ENCODE measurements at regions not wholly inside any gene's neighbourhood (a gene's known extent, or its start where the extent isn't known, plus 50 kb on each side); places are given as distances from the start of the nearest gene placed in this dataset.

- Histone ChIP-seq H3K9me3 (no peaks in the 10 kb centered on the region), H3K4me3 (no peak overlapping the region), H3K27me3 (no peaks in the 10 kb centered on the region), H3K36me3 (no peaks in the 10 kb centered on the region), H3K27ac (no peak overlapping the region), H3K4me1 (no peaks in the 10 kb centered on the region)
- DNase-seq (ENCODE audit: low spot score in 2 of 2), result no peak
- TF ChIP-seq, protein P1, sequence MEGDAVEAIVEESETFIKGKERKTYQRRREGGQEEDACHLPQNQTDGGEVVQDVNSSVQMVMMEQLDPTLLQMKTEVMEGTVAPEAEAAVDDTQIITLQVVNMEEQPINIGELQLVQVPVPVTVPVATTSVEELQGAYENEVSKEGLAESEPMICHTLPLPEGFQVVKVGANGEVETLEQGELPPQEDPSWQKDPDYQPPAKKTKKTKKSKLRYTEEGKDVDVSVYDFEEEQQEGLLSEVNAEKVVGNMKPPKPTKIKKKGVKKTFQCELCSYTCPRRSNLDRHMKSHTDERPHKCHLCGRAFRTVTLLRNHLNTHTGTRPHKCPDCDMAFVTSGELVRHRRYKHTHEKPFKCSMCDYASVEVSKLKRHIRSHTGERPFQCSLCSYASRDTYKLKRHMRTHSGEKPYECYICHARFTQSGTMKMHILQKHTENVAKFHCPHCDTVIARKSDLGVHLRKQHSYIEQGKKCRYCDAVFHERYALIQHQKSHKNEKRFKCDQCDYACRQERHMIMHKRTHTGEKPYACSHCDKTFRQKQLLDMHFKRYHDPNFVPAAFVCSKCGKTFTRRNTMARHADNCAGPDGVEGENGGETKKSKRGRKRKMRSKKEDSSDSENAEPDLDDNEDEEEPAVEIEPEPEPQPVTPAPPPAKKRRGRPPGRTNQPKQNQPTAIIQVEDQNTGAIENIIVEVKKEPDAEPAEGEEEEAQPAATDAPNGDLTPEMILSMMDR (IDR thresholded peaks at IDR 0.05), result no peak
- no peak for TF ChIP-seq POLR2A (IDR thresholded peaks at IDR 0.05)
- TF ChIP-seq POLR2AphosphoS5 (IDR thresholded peaks at IDR 0.05), result no peak
- intact Hi-C loops (cut with DNase I; ENCODE audit: low total_unique reads), result no loop called here
Observed at GRCh38 chr6:93124006-93124632, 295.2 kb downstream of the EPHA7 start.

DNA sequence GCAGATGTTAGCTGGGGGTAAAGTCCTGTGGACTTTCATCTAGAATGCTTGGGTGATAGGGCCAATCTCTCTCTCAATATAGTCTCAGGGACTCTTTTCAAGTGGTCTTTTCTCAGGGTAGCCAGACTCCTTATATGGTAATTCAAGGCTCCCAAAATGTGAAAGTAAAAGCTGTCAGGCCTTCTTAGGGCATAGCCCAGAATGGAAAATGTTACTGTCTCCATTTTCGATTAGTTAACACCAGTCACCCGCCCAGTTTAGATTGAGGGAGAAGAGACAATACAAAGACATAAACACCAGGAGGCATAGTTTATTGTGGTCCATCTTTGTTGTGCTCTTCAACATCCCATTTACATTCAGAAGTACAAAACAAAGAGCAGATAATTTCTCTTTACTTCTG, 295.8 kb downstream of the EPHA7 start:
- no peaks in the 10 kb centered on the region for H3K4me1 ChIP-seq
- intact Hi-C loops (cut with DNase I; ENCODE audit: low total_unique reads), result no loop called here
- no peak overlapping the region for H3K27ac ChIP-seq
- no peaks in the 10 kb centered on the region for H3K36me3 ChIP-seq
- no peaks in the 10 kb centered on the region for H3K27me3 ChIP-seq
- DNase-seq (ENCODE audit: low spot score in 2 of 2), result no peak
- TF ChIP-seq POLR2AphosphoS5 (IDR thresholded peaks at IDR 0.05) (no peak), POLR2A (IDR thresholded peaks at IDR 0.05) (no peak)
- TF ChIP-seq, protein P1 (IDR thresholded peaks at IDR 0.05), result no peak
- H3K9me3 ChIP-seq, result no peaks in the 10 kb centered on the region
- no peak overlapping the region for H3K4me3 ChIP-seq

DNA sequence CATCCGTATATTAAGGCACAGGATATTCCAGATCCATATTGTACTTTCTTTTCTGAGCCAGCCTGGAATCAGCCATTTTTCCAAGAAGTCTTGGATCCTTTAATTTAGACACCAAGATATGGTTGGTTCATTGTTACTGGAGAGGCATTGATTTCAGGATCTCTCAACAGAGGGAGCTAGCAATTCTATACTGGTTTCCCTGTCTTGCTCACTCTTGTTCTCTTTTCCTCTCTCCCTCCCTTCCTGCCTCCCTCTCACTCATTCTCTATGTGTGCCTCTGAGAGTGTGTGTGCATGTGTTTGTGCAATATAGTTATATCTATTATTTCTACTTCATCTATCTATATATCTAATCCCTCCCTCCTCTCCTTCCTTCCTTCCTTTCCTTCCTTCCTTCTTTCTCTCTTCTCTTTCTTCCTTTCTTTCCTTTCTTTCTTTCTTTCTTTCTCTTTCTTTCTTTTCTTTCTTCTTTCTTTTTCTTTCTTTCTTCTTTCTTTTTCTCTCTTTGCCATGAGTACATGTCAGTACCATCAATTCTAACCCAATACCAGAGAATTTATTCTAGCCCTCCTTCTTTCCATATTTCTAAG, 299.1 kb downstream of the EPHA7 start:
- no peak overlapping the region for H3K4me3 ChIP-seq
- no peak overlapping the region for H3K27ac ChIP-seq
- DNase-seq (ENCODE audit: low spot score in 2 of 2), result no peak
- no peaks in the 10 kb centered on the region for H3K27me3 ChIP-seq
- H3K36me3 ChIP-seq, result no peaks in the 10 kb centered on the region
- no peaks in the 10 kb centered on the region for H3K9me3 ChIP-seq
- TF ChIP-seq, protein P1 (IDR thresholded peaks at IDR 0.05), result no peak
- TF ChIP-seq POLR2AphosphoS5 (IDR thresholded peaks at IDR 0.05) (no peak), POLR2A (IDR thresholded peaks at IDR 0.05) (no peak)
- intact Hi-C loops (cut with DNase I; ENCODE audit: low total_unique reads), result no loop called here
- no peaks in the 10 kb centered on the region for H3K4me1 ChIP-seq

- H3K4me3 ChIP-seq, result no peak overlapping the region
- DNase-seq (ENCODE audit: low spot score in 2 of 2), result no peak
- no peaks in the 10 kb centered on the region for H3K36me3 ChIP-seq
- no peaks in the 10 kb centered on the region for H3K4me1 ChIP-seq
- H3K27me3 ChIP-seq, result no peaks in the 10 kb centered on the region
- TF ChIP-seq POLR2A (IDR thresholded peaks at IDR 0.05) (no peak), POLR2AphosphoS5 (IDR thresholded peaks at IDR 0.05) (no peak)
- TF ChIP-seq, protein P1 (IDR thresholded peaks at IDR 0.05), result no peak
- intact Hi-C loops (cut with DNase I; ENCODE audit: low total_unique reads), result no loop called here
- H3K27ac ChIP-seq, result no peak overlapping the region
- H3K9me3 ChIP-seq, result no peaks in the 10 kb centered on the region
Observed at GRCh38 chr6:93105907-93106306, 313.5 kb downstream of the EPHA7 start.

DNA sequence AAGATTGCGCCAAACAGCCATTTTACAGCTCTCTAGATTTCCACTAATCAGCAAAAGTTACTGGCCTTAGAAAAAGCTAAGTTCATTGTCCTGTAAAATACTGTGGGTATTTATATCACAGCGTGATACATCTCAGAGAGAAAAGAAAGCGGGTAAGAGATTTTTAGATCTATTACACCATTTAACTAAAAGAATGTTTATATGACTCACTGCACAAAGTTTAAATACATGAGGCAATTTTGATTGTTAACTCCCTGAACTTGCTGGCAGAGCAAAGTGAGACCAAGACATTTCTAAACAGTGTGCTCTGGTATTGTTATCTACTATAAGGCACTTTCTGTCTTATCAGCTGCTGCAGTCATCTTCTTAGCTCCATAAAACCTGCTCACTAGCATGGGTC, 314.3 kb downstream of the EPHA7 start:
- Histone ChIP-seq H3K36me3 (no peaks in the 10 kb centered on the region), H3K4me3 (no peak overlapping the region), H3K27ac (no peak overlapping the region), H3K9me3 (no peaks in the 10 kb centered on the region), H3K4me1 (no peaks in the 10 kb centered on the region), H3K27me3 (no peaks in the 10 kb centered on the region)
- DNase-seq (ENCODE audit: low spot score in 2 of 2), result no peak
- TF ChIP-seq, protein P1 (IDR thresholded peaks at IDR 0.05), result no peak
- TF ChIP-seq POLR2AphosphoS5 (IDR thresholded peaks at IDR 0.05) (no peak), POLR2A (IDR thresholded peaks at IDR 0.05) (no peak)
- intact Hi-C loops (cut with DNase I; ENCODE audit: low total_unique reads), result no loop called here

Measured in breast epithelium (tissue), 4 donors.